PC-9 (cell line): ENCODE measurements at regions not wholly inside any gene's neighbourhood (a gene's known extent, or its start where the extent isn't known, plus 50 kb on each side); places are given as distances from the start of the nearest gene placed in this dataset.

Experiments used
- EZH2 ChIP-seq: fragments of 200-600 bp; sonication (generic); IDR thresholded peaks from 2 replicates; pipeline ENCODE4 v1.8.0; 2017; ENCODE audit warnings: antibody characterized with exemption, low read depth
- TF ChIP-seq, protein P1 (sequence below): fragments of 200-600 bp; sonication (generic); conservative IDR thresholded peaks from 2 replicates; pipeline ENCODE4 v1.6.1; 2017; ENCODE audit warnings: mixed run types, antibody characterized with exemption, mild to moderate bottlenecking, moderate library complexity

DNA sequence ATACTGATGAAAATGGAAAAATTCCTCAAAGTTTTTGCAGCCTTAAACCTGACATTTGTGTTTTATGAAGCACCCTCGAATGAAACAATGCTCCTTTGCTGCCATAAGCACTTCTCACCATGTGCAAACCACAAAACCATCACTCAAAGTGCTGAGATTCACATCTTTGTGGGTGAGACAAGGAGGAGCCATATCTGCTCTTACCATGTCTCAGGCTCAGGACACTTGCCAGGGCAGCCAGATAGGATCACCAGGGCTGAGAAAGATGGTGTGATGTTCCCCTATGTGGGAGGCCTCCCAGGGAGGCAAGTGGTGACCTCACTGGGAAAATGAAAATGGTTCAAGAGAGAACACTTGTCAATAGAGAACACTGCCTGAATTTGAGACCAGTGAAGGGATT is 120.4 kb downstream of the CCDC34 start:
- TF ChIP-seq, protein P1, sequence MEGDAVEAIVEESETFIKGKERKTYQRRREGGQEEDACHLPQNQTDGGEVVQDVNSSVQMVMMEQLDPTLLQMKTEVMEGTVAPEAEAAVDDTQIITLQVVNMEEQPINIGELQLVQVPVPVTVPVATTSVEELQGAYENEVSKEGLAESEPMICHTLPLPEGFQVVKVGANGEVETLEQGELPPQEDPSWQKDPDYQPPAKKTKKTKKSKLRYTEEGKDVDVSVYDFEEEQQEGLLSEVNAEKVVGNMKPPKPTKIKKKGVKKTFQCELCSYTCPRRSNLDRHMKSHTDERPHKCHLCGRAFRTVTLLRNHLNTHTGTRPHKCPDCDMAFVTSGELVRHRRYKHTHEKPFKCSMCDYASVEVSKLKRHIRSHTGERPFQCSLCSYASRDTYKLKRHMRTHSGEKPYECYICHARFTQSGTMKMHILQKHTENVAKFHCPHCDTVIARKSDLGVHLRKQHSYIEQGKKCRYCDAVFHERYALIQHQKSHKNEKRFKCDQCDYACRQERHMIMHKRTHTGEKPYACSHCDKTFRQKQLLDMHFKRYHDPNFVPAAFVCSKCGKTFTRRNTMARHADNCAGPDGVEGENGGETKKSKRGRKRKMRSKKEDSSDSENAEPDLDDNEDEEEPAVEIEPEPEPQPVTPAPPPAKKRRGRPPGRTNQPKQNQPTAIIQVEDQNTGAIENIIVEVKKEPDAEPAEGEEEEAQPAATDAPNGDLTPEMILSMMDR = no peak
- no peak for TF ChIP-seq EZH2
